ENCODE measurements at regions not wholly inside any gene's neighbourhood (a gene's known extent, or its start where the extent isn't known, plus 50 kb on each side); places are given as distances from the start of the nearest gene placed in this dataset.

- DNase-seq (ENCODE audit: extremely low read depth in 1 of 4, low spot score in 3 of 4) (no peak), ATAC-seq (no peak), FAIRE-seq (no peak)
- ChIA-PET POLR2A (no interaction called here), CTCF (ENCODE audit: low intra/inter-chr PET ratio) (no interaction called here)
- H3K9ac ChIP-seq (ENCODE audit: insufficient read depth in 1 of 2, low read depth in 2 of 2, low read length in 2 of 2), result no peak overlapping the region
- H3K27ac ChIP-seq (ENCODE audit: extremely low read depth, low read depth, low read length), result no peak overlapping the region
- no peak overlapping the region for H3K4me2 ChIP-seq (ENCODE audit: insufficient read depth, low read length)
- no peak overlapping the region for H3K4me3 ChIP-seq
- no peaks in the 10 kb centered on the region for H3K27me3 ChIP-seq (ENCODE audit: control insufficient read depth in 2 of 2, insufficient read depth in 2 of 2, low read length in 2 of 2)
- no peaks in the 10 kb centered on the region for H3K4me1 ChIP-seq (replicated peaks in 1 of 2; ENCODE audit: control insufficient read depth in 2 of 2, insufficient read depth in 2 of 2, low read length in 2 of 2)
- no peak overlapping the region for H2AFZ ChIP-seq (ENCODE audit: low read depth, low read length)
- H3K36me3 ChIP-seq (ENCODE audit: control insufficient read depth, insufficient read depth, low read length), result no peaks in the 10 kb centered on the region
- 3% methylated on average over 7 of the region's 7 CpGs for WGBS (ENCODE audit: insufficient coverage, low coverage, missing lambda C conversion rate)
- H3K9me1 ChIP-seq (ENCODE audit: control insufficient read depth, insufficient read depth, low read length), result no peaks in the 10 kb centered on the region
- no peaks in the 10 kb centered on the region for H3K79me2 ChIP-seq (ENCODE audit: control insufficient read depth, insufficient read depth, low read length)
- H3K9me3 ChIP-seq (replicated peaks; ENCODE audit: control insufficient read depth, insufficient read depth, low read depth, low read length), result no peaks in the 10 kb centered on the region; the same call in 1 of the 2 replicates
- H4K20me1 ChIP-seq (replicated peaks; ENCODE audit: control insufficient read depth, insufficient read depth, low read length), result no peaks in the 10 kb centered on the region
- no TSS peak for BruUV-seq (replicated peaks)
- intact Hi-C loops (cut with micrococcal nuclease), result no loop called here
- in situ Hi-C loops (cut with MboI), result no loop called here
- no peak for TF ChIP-seq SRSF3 (IDR thresholded peaks at IDR 0.05; ENCODE audit: insufficient read depth, low read length)
- no peak for TF ChIP-seq SRSF7 (optimal IDR thresholded peaks at IDR 0.05; ENCODE audit: low read depth, low read length)
- TF ChIP-seq SIX5 (IDR thresholded peaks at IDR 0.05; ENCODE audit: borderline replicate concordance in 1 of 2, insufficient read depth in 1 of 2, low read depth in 1 of 2, low read length in 2 of 2), result no peak
- TF ChIP-seq ZNF133 (CRISPR knock-in tag; IDR thresholded peaks at IDR 0.05), result no peak
- no peak for TF ChIP-seq DIDO1 (tag; IDR thresholded peaks at IDR 0.05; ENCODE audit: low read depth)
- no peak for TF ChIP-seq MBD1 (CRISPR knock-in tag; IDR thresholded peaks at IDR 0.05)
- no peak for TF ChIP-seq SMARCC2 (IDR thresholded peaks at IDR 0.05; ENCODE audit: low read depth)
- TF ChIP-seq POLR2AphosphoS5 (IDR thresholded peaks at IDR 0.05; ENCODE audit: control insufficient read depth, insufficient read depth, low read depth, low read length), result no peak
- TF ChIP-seq CCAR2 (IDR thresholded peaks at IDR 0.05; ENCODE audit: low read depth, low read length), result no peak
- TF ChIP-seq CHD7 (IDR thresholded peaks at IDR 0.05; ENCODE audit: low read depth, low read length), result no peak
- TF ChIP-seq ZNF695 (CRISPR knock-in tag; IDR thresholded peaks at IDR 0.05), result no peak
Measured at GRCh38 chr6:103018426-103018825, 1624.9 kb downstream of the GRIK2 start.
